ENCODE measurements at regions not wholly inside any gene's neighbourhood (a gene's known extent, or its start where the extent isn't known, plus 50 kb on each side); places are given as distances from the start of the nearest gene placed in this dataset.

DNA sequence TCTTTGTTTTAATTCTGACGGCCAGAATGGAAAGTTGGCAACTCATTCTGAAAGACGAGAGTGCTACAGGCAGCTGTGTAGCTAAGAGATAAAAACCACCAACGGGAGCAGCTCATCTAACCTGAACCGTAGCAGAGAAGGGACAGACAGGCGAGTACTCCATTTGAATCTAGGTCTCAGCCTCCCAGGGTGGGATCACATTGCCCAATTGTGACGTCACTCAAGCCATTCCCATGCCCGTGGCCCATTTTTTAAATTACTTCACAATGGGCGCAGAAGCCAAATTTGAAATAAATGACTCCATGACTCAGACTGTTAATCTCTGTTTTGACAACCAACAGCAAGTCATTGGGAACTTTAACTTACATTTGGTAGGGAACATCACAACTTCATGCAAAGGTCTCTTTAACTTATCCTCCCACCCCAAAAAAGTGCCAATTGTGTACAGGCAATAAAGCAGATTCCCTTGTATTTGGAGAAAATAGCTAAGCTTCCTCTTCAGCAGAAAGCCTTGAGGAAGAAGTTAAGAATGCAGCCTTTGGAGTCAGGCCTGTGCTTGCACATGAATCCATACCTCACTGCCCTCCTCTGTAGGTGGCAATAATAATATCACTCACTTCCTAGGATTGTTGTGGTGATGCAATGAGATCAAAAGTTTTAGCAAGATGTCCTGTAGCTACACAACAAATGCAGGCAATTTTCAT, 93.2 kb upstream of the KIF5B start (continued):
- TF ChIP-seq MNT (conservative IDR thresholded peaks at IDR 0.05), result no peak
- TF ChIP-seq MXI1 (IDR thresholded peaks at IDR 0.05; ENCODE audit: low read depth, low read length), result no peak
- TF ChIP-seq ZFP36 (IDR thresholded peaks at IDR 0.05; ENCODE audit: low read depth, low read length, partially characterized antibody), result no peak
- TF ChIP-seq, protein P1, sequence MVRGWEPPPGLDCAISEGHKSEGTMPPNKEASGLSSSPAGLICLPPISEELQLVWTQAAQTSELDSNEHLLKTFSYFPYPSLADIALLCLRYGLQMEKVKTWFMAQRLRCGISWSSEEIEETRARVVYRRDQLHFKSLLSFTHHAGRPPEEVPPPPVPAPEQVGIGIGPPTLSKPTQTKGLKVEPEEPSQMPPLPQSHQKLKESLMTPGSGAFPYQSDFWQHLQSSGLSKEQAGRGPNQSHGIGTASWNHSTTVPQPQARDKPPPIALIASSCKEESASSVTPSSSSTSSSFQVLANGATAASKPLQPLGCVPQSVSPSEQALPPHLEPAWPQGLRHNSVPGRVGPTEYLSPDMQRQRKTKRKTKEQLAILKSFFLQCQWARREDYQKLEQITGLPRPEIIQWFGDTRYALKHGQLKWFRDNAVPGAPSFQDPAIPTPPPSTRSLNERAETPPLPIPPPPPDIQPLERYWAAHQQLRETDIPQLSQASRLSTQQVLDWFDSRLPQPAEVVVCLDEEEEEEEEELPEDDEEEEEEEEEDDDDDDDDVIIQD (CRISPR knock-in tag; IDR thresholded peaks at IDR 0.05), result no peak
- no peak for TF ChIP-seq CBFB (CRISPR knock-in tag; IDR thresholded peaks at IDR 0.05)
- no peak for TF ChIP-seq PCBP2 (IDR thresholded peaks at IDR 0.05; ENCODE audit: low read depth, low read length, poor library complexity, severe bottlenecking)
- no peak for TF ChIP-seq THRAP3 (IDR thresholded peaks at IDR 0.05; ENCODE audit: borderline replicate concordance)
- TF ChIP-seq MCM2 (IDR thresholded peaks at IDR 0.05; ENCODE audit: low read depth), result no peak
- no peak for TF ChIP-seq SMARCB1 (IDR thresholded peaks at IDR 0.05; ENCODE audit: insufficient read length, low read depth)
- TF ChIP-seq E2F3 (CRISPR knock-in tag; IDR thresholded peaks at IDR 0.05), result no peak
- TF ChIP-seq XRCC3 (IDR thresholded peaks at IDR 0.05), result no peak
- TF ChIP-seq HMGN3 (IDR thresholded peaks at IDR 0.05; ENCODE audit: borderline replicate concordance, extremely low read depth, insufficient read length, low read depth, low read length), result no peak
- no peak for TF ChIP-seq SRF (CRISPR knock-in tag; IDR thresholded peaks at IDR 0.05)
- TF ChIP-seq FOXK1 (CRISPR knock-in tag; IDR thresholded peaks at IDR 0.05; ENCODE audit: borderline replicate concordance), result no peak
- TF ChIP-seq ZNF347 (CRISPR knock-in tag; IDR thresholded peaks at IDR 0.05; ENCODE audit: low read depth), result no peak
- TF ChIP-seq, protein P2, sequence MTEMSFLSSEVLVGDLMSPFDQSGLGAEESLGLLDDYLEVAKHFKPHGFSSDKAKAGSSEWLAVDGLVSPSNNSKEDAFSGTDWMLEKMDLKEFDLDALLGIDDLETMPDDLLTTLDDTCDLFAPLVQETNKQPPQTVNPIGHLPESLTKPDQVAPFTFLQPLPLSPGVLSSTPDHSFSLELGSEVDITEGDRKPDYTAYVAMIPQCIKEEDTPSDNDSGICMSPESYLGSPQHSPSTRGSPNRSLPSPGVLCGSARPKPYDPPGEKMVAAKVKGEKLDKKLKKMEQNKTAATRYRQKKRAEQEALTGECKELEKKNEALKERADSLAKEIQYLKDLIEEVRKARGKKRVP (CRISPR knock-in tag; IDR thresholded peaks at IDR 0.05), result peak; percentile 43; the same call in 1 of the 2 replicates
- TF ChIP-seq HINFP (tag; conservative IDR thresholded peaks at IDR 0.05; ENCODE audit: low read depth), result no peak
- no peak for TF ChIP-seq TSC22D4 (tag; IDR thresholded peaks at IDR 0.05)
- no peak for TF ChIP-seq ZNF197 (CRISPR knock-in tag; IDR thresholded peaks at IDR 0.05; ENCODE audit: low read depth)
- TF ChIP-seq KDM2B (CRISPR knock-in tag; IDR thresholded peaks at IDR 0.05), result no peak
- no peak for TF ChIP-seq MIER1 (IDR thresholded peaks at IDR 0.05; ENCODE audit: low read depth)
- no peak for TF ChIP-seq SMAD4 (CRISPR knock-in tag; conservative IDR thresholded peaks at IDR 0.05)

Data from K562 (cell line).